Smooth muscle cell (in vitro differentiated cells): ENCODE measurements at regions not wholly inside any gene's neighbourhood (a gene's known extent, or its start where the extent isn't known, plus 50 kb on each side); places are given as distances from the start of the nearest gene placed in this dataset.
"Not testable (repeated sequence)": the region's sequence is repeated elsewhere in the genome, so short reads cannot be mapped to it uniquely, and the experiment has no call there.

Experiments used
- DNase-seq: peaks from one replicate; lab custom pipeline; 2025; ENCODE audit not compliant: unreplicated experiment; lab: John Stamatoyannopoulos, UW
- H2AFZ ChIP-seq: fragments of 200-600 bp; sonication (generic); 2 replicates; pipeline ENCODE4 v1.6.0; 2016; ENCODE audit warnings: antibody characterized with exemption, low read depth, mild to moderate bottlenecking
- H3F3A ChIP-seq: fragments of 200-600 bp; sonication (generic); 2 replicates; pipeline ENCODE4 v1.6.0; 2017; ENCODE audit warnings: antibody characterized with exemption, low read depth
- H3K27ac ChIP-seq: fragments of 200-600 bp; sonication (generic); 2 replicates; pipeline ENCODE4 v1.5.1; 2016; ENCODE audit warnings: low read depth, mild to moderate bottlenecking
- H3K27me3 ChIP-seq: fragments of 200-600 bp; sonication (generic); 2 replicates; pipeline ENCODE4 v1.6.1; 2016; ENCODE audit warnings: low read depth, mild to moderate bottlenecking
- H3K36me3 ChIP-seq: fragments of 200-600 bp; sonication (generic); 2 replicates; pipeline ENCODE4 v1.5.1; 2016; ENCODE audit warnings: low read depth
- H3K4me1 ChIP-seq: fragments of 200-600 bp; sonication (generic); 2 replicates; pipeline ENCODE4 v1.5.1; 2016; ENCODE audit warnings: low read depth
- H3K4me2 ChIP-seq: fragments of 200-600 bp; sonication (generic); 2 replicates; pipeline ENCODE4 v1.6.0; 2016; ENCODE audit warnings: mild to moderate bottlenecking
- H3K4me3 ChIP-seq: fragments of 200-600 bp; sonication (generic); 2 replicates; pipeline ENCODE4 v1.5.1; 2016; ENCODE audit warnings: mild to moderate bottlenecking
- H3K79me2 ChIP-seq: fragments of 200-600 bp; sonication (generic); 2 replicates; pipeline ENCODE4 v1.6.0; 2016; ENCODE audit warnings: low read depth, mild to moderate bottlenecking
- H3K9ac ChIP-seq: fragments of 200-600 bp; sonication (generic); 2 replicates; pipeline ENCODE4 v1.6.0; 2016; ENCODE audit warnings: low read depth
- H3K9me3 ChIP-seq: fragments of 200-600 bp; sonication (generic); replicated peaks from 2 replicates; pipeline ENCODE4 v1.5.1; 2016; ENCODE audit warnings: low read depth
- H4K20me1 ChIP-seq: fragments of 200-600 bp; sonication (generic); 2 replicates; pipeline ENCODE4 v1.6.0; 2016; ENCODE audit warnings: low read depth
- CTCF ChIP-seq: fragments of 200-600 bp; sonication (generic); IDR thresholded peaks from 2 replicates; pipeline ENCODE4 v1.5.1; 2017; ENCODE audit warnings: borderline replicate concordance, mild to moderate bottlenecking, antibody characterized with exemption; ENCODE audit not compliant: insufficient read depth, poor library complexity, severe bottlenecking
- WGBS: methylation state at CpG from one replicate; pipeline ENCODE4 v1.1.7; 2016; ENCODE audit warnings: low lambda C conversion rate; 5-methylcytosine and 5-hydroxymethylcytosine counted together

GRCh38 chr11:87628957-87629356 lies 546.3 kb downstream of the RAB38 start:
- Histone ChIP-seq H3K4me1 (peaks cover 3% of the 10 kb centered on the region), H2AFZ (no peak overlapping the region), H3K4me2 (no peak overlapping the region), H3K4me3 (no peak overlapping the region), H3K79me2 (no peaks in the 10 kb centered on the region), H4K20me1 (no peaks in the 10 kb centered on the region), H3K27ac (no peak overlapping the region), H3K9ac (no peak overlapping the region), H3K36me3 (no peaks in the 10 kb centered on the region), H3F3A (no peaks in the 10 kb centered on the region), H3K9me3 (no peaks in the 10 kb centered on the region), H3K27me3 (no peaks in the 10 kb centered on the region)
- TF ChIP-seq CTCF, result no peak
- DNase-seq, result no peak

GRCh38 chr11:87628026-87628580 lies 547.1 kb downstream of the RAB38 start:
- H3K27ac ChIP-seq, result no peak overlapping the region
- no peaks in the 10 kb centered on the region for H3K36me3 ChIP-seq
- H2AFZ ChIP-seq, result peak overlapping the region; percentile 62
- no peak overlapping the region for H3K4me2 ChIP-seq
- no peak overlapping the region for H3K9ac ChIP-seq
- H3K9me3 ChIP-seq, result no peaks in the 10 kb centered on the region
- H3K4me1 ChIP-seq, result peaks cover 3% of the 10 kb centered on the region
- no peak for TF ChIP-seq CTCF
- WGBS, result 48% methylated on average over 5 of the region's 5 CpGs
- no peak overlapping the region for H3K4me3 ChIP-seq
- H3K27me3 ChIP-seq, result no peaks in the 10 kb centered on the region
- no peaks in the 10 kb centered on the region for H3F3A ChIP-seq
- no peak for DNase-seq
- H3K79me2 ChIP-seq, result no peaks in the 10 kb centered on the region
- no peaks in the 10 kb centered on the region for H4K20me1 ChIP-seq

GRCh38 chr11:87623531-87624365 lies 551.5 kb downstream of the RAB38 start:
- not testable (repeated sequence) for H3K27me3 ChIP-seq, H2AFZ ChIP-seq, H3K9ac ChIP-seq, H3K4me1 ChIP-seq, H3K4me2 ChIP-seq, H3K9me3 ChIP-seq, H3K36me3 ChIP-seq, H4K20me1 ChIP-seq, H3F3A ChIP-seq, H3K4me3 ChIP-seq, H3K27ac ChIP-seq, DNase-seq, H3K79me2 ChIP-seq
- WGBS, result 58% methylated on average over 24 of the region's 24 CpGs

GRCh38 chr11:87616511-87616910 lies 558.7 kb downstream of the RAB38 start:
- Histone ChIP-seq H3K27ac (no peak overlapping the region), H4K20me1 (no peaks in the 10 kb centered on the region), H3K9me3 (no peaks in the 10 kb centered on the region), H2AFZ (no peak overlapping the region), H3K27me3 (no peaks in the 10 kb centered on the region), H3K4me1 (no peaks in the 10 kb centered on the region), H3K79me2 (no peaks in the 10 kb centered on the region), H3F3A (no peaks in the 10 kb centered on the region), H3K9ac (no peak overlapping the region), H3K4me2 (no peak overlapping the region), H3K4me3 (no peak overlapping the region), H3K36me3 (no peaks in the 10 kb centered on the region)
- DNase-seq, result no peak
- no peak for TF ChIP-seq CTCF
